ENCODE measurements at regions not wholly inside any gene's neighbourhood (a gene's known extent, or its start where the extent isn't known, plus 50 kb on each side); places are given as distances from the start of the nearest gene placed in this dataset.

- H4K20me1 ChIP-seq (ENCODE audit: insufficient read depth, low read length) = no peaks in the 10 kb centered on the region
- no peaks in the 10 kb centered on the region for H3K79me2 ChIP-seq (ENCODE audit: insufficient read depth, low read length)
- H3K9me3 Mint-ChIP-seq = peaks cover 0 to 4% (median 0%) of the 10 kb centered on the region in 7 donors
- H3K27me3 ChIP-seq (ENCODE audit: control insufficient read depth in 2 of 2, insufficient read depth in 2 of 2, low read length in 2 of 2) = no peaks in the 10 kb centered on the region
- H3K4me3 Mint-ChIP-seq = no peak overlapping the region
- H3K27ac ChIP-seq (ENCODE audit: low read depth in 1 of 2, low read length in 2 of 2) = no peak overlapping the region
- H2AFZ ChIP-seq (ENCODE audit: insufficient read depth, low read depth, low read length, poor library complexity, severe bottlenecking) = no peak overlapping the region
- WGBS (ENCODE audit: insufficient coverage) = 94% methylated on average over 3 of the region's 6 CpGs
- no peaks in the 10 kb centered on the region for H3K9me3 ChIP-seq (replicated peaks in 1 of 2; ENCODE audit: control insufficient read depth in 1 of 2, insufficient read depth in 1 of 2, low read length in 2 of 2)
- H3K36me3 ChIP-seq (replicated peaks in 1 of 2; ENCODE audit: control insufficient read depth in 1 of 2, insufficient read depth in 2 of 2, low read length in 2 of 2) = no peaks in the 10 kb centered on the region
- H3K4me3 ChIP-seq (replicated peaks in 1 of 3; ENCODE audit: low read depth in 2 of 3, low read length in 3 of 3) = no peak overlapping the region
- H3K4me1 ChIP-seq (ENCODE audit: control insufficient read depth in 1 of 2, insufficient read depth in 2 of 2, low read length in 2 of 2) = no peaks in the 10 kb centered on the region
- DNase-seq = no peak
- no peak overlapping the region for H3K27ac Mint-ChIP-seq
- H3K4me1 Mint-ChIP-seq = no peaks in the 10 kb centered on the region
- H3K4me2 ChIP-seq (replicated peaks; ENCODE audit: extremely low read depth, low read length, poor library complexity, severe bottlenecking) = no peak overlapping the region
- H3K9ac ChIP-seq (ENCODE audit: insufficient read depth, low read length, poor library complexity, severe bottlenecking) = no peak overlapping the region
- no peaks in the 10 kb centered on the region for H3K27me3 Mint-ChIP-seq (ENCODE audit: low read depth in 3 of 3)
- intact Hi-C loops (cut with micrococcal nuclease) = no loop called here
- H3K36me3 Mint-ChIP-seq = no peaks in the 10 kb centered on the region
- TF ChIP-seq CTCF (IDR thresholded peaks at IDR 0.05) = no peak
Measured at GRCh38 chr4:149923736-149924135, 108.1 kb upstream of the IQCM start.

GRCh38 chr4:149927514-149927913, 111.9 kb upstream of the IQCM start:
- H2AFZ ChIP-seq (ENCODE audit: insufficient read depth, low read depth, low read length, poor library complexity, severe bottlenecking) = no peak overlapping the region
- no peaks in the 10 kb centered on the region for H3K36me3 Mint-ChIP-seq
- no peaks in the 10 kb centered on the region for H3K79me2 ChIP-seq (ENCODE audit: insufficient read depth, low read length)
- H3K4me3 Mint-ChIP-seq = no peak overlapping the region
- H3K4me1 ChIP-seq (ENCODE audit: control insufficient read depth in 1 of 2, insufficient read depth in 2 of 2, low read length in 2 of 2) = no peaks in the 10 kb centered on the region
- WGBS (ENCODE audit: insufficient coverage) = no CpG with 5 or more reads among the region's 3 CpGs
- no peak overlapping the region for H3K27ac Mint-ChIP-seq
- intact Hi-C loops (cut with micrococcal nuclease) = no loop called here
- no peaks in the 10 kb centered on the region for H3K36me3 ChIP-seq (replicated peaks in 1 of 2; ENCODE audit: control insufficient read depth in 1 of 2, insufficient read depth in 2 of 2, low read length in 2 of 2)
- H3K9ac ChIP-seq (ENCODE audit: insufficient read depth, low read length, poor library complexity, severe bottlenecking) = no peak overlapping the region
- H3K4me3 ChIP-seq (replicated peaks in 1 of 3; ENCODE audit: low read depth in 2 of 3, low read length in 3 of 3) = no peak overlapping the region
- no peak for TF ChIP-seq CTCF (IDR thresholded peaks at IDR 0.05)
- no peaks in the 10 kb centered on the region for H3K4me1 Mint-ChIP-seq
- DNase-seq = no peak
- H4K20me1 ChIP-seq (ENCODE audit: insufficient read depth, low read length) = no peaks in the 10 kb centered on the region
- no peak overlapping the region for H3K27ac ChIP-seq (ENCODE audit: low read depth in 1 of 2, low read length in 2 of 2)
- H3K27me3 ChIP-seq (ENCODE audit: control insufficient read depth in 2 of 2, insufficient read depth in 2 of 2, low read length in 2 of 2) = no peaks in the 10 kb centered on the region
- no peak overlapping the region for H3K4me2 ChIP-seq (replicated peaks; ENCODE audit: extremely low read depth, low read length, poor library complexity, severe bottlenecking)
- H3K27me3 Mint-ChIP-seq (ENCODE audit: low read depth in 3 of 3) = no peaks in the 10 kb centered on the region
- H3K9me3 ChIP-seq (replicated peaks in 1 of 2; ENCODE audit: control insufficient read depth in 1 of 2, insufficient read depth in 1 of 2, low read length in 2 of 2) = no peaks in the 10 kb centered on the region
- peaks cover 0 to 3% (median 0%) of the 10 kb centered on the region in 7 donors for H3K9me3 Mint-ChIP-seq

Measured in CD14-positive monocyte (primary cell).